ENCODE measurements at regions not wholly inside any gene's neighbourhood (a gene's known extent, or its start where the extent isn't known, plus 50 kb on each side); places are given as distances from the start of the nearest gene placed in this dataset.
A peak's percentile ranks its signal among the peaks of the same experiment; 100 is the strongest.

DNA sequence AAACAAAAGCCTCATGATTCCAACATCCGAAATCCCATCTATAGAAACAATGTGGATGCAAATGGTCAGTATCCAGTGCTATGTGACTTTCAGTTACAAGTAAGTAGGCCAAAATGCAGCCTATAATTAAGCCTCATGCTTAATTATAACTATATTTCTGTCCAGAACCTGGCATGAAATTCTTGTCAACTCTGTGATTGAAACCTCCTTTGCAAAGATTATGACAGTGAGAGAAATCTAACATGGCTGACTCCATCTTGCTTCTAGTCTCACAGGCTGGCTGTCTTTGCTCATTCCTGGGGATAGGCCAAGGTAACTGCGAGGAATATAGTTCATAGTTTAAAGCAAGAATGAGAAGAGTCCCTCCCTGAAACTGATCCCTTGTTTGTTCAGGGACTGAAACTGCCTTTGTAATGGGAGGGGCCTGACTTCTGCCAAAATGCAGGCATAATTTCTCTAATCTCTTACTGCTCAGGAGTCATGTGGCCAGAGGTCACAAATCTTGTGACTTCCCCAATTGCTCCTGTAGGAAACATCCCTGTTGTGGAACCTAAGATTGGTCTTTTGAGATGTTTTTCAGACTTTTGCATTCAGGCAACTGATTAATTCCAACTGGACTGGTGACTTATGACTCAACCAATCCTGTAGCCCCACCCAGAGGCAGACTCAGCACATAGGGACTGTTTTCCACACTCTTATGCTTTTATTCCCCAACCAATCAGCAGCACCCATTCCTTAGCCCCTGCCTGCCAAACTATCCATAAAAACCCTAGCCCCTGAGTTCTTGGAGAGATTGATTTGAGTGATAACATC is 84.5 kb upstream of the TLK1 start:
- no peak for TF ChIP-seq PAX5 (IDR thresholded peaks at IDR 0.05; ENCODE audit: insufficient read depth, low read length, severe bottlenecking)
- TF ChIP-seq SPI1 (IDR thresholded peaks at IDR 0.05; ENCODE audit: low read depth, low read length) = no peak
- no peak for TF ChIP-seq POU2F2 (IDR thresholded peaks at IDR 0.05; ENCODE audit: low read depth, low read length)
- no peak for TF ChIP-seq TAF1 (IDR thresholded peaks at IDR 0.05; ENCODE audit: low read depth, low read length)
- no peak for TF ChIP-seq POLR2A (IDR thresholded peaks at IDR 0.05; ENCODE audit: low read depth, low read length)
- TF ChIP-seq POLR2AphosphoS5 (IDR thresholded peaks at IDR 0.05; ENCODE audit: low read depth, low read length) = no peak
- FAIRE-seq (no peak), DNase-seq (ENCODE audit: insufficient read length, low spot score) (no peak)

DNA sequence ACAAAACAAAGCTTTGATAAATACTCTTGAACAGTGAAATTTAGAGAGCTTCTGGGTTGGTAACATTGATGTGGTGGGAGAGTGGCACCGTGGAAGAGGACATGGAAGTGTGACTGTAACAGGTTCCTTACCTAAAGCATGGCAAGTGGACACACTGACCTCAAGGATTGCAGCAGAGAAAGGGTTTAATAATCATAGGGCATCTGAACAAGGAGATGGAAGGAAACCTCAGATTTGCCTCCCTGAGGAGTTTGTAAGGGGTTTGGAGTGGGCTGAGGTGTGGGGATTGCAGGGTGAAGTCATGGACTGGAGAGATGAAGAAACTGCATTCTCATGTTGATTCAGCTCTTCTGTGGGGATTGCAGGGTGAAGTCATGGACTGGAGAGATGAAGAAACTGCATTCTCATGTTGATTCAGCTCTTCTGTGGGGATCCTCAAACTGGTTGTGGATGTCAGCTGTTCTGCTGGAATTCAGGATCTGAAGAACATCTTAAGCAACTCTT is 83.8 kb upstream of the TLK1 start:
- no peak for FAIRE-seq
- DNase-seq (ENCODE audit: insufficient read length, low spot score) = no peak
- TF ChIP-seq SPI1 (IDR thresholded peaks at IDR 0.05; ENCODE audit: low read depth, low read length) (no peak), TAF1 (IDR thresholded peaks at IDR 0.05; ENCODE audit: low read depth, low read length) (no peak), POU2F2 (IDR thresholded peaks at IDR 0.05; ENCODE audit: low read depth, low read length) (no peak), POLR2A (IDR thresholded peaks at IDR 0.05; ENCODE audit: low read depth, low read length) (no peak)

DNA sequence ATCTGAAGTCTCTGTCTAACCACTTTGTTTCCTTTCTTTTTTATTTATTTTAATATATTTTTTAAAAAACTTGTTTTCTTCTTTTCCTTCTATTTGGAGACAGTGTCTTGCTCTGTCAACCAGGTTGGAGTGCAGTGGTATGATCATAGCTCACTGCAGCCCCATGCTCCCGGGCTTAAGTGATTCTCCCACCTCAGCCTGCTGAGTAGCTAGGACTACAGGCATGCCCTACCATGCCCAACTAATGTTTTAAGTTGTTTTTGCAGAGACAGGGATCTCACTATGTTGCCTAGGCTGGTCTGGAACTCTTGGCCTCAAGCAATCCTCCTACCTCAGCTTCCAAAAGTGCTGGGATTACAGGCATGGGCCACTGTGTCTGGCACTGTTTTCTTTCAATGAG is 81.1 kb upstream of the TLK1 start:
- no peak for FAIRE-seq

DNA sequence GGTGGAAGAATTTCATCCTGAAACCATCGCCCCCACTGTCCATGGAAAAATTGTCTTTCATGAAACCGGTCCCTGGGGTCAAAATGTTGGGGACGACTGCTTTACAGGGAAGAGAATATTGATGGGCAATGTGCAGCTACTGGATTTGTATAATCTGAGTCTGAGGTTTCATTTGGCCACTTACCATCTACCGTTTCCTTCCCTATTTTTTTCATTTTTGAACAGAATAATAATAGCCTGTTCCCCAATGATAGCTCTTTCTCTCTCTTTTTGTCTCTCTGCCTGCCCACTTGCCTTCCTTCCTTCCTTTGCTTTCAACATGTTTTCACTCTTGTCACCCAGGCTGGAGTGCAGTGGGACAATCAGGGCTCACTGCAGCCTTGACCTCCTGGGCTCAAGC is 78.3 kb upstream of the TLK1 start:
- DNase-seq (ENCODE audit: insufficient read length, low spot score) = no peak
- TF ChIP-seq POLR2AphosphoS5 (IDR thresholded peaks at IDR 0.05; ENCODE audit: low read depth, low read length) = no peak
- TF ChIP-seq PAX5 (IDR thresholded peaks at IDR 0.05; ENCODE audit: insufficient read depth, low read length, severe bottlenecking) = no peak
- TF ChIP-seq SPI1 (IDR thresholded peaks at IDR 0.05; ENCODE audit: low read depth, low read length) = no peak
- no peak for TF ChIP-seq TAF1 (IDR thresholded peaks at IDR 0.05; ENCODE audit: low read depth, low read length)
- TF ChIP-seq POU2F2 (IDR thresholded peaks at IDR 0.05; ENCODE audit: low read depth, low read length) = no peak
- TF ChIP-seq POLR2A (IDR thresholded peaks at IDR 0.05; ENCODE audit: low read depth, low read length) = no peak
- FAIRE-seq = no peak

More for the DNA sequence above, 81.1 kb upstream of the TLK1 start:
- DNase-seq (ENCODE audit: insufficient read length, low spot score) = no peak
- no peak for TF ChIP-seq POLR2AphosphoS5 (IDR thresholded peaks at IDR 0.05; ENCODE audit: low read depth, low read length)
- TF ChIP-seq SPI1 (IDR thresholded peaks at IDR 0.05; ENCODE audit: low read depth, low read length) = no peak
- TF ChIP-seq POLR2A (IDR thresholded peaks at IDR 0.05; ENCODE audit: low read depth, low read length) = no peak

DNA sequence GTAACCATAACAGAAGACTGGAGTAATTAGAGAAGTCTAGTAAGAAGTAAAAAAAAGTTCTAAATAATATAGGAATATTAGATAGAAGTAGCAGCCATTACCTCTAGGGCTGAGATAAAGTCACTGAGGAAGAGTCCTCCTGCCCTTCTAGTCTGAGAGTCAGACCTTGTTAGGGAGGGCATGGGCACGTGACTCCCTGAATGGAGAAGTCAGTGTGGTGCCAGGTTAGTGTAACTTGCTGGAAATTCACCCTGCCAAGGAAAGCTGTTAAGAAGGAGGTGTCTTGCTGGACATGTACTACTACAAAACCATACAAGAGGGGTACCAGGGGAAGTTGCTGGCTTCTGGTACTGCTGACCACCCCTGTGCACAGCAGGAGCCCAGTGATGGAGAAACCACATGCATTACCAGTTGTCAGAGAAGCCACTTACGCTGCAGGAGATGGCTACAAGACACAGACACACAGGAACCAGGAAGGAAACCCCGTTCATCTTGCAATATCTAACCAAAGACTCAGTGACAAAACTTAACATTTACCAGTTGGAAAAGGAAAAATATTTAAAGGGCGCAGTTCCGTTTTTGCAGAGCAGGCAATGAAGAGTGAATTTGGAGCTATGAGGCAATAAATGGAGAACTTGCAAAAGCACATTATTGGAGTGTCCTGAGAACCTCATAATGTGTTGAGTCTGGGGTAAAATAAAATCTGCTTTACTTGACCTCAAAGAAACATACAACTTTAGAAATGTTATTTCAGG is 77.2 kb upstream of the TLK1 start:
- FAIRE-seq (peak; percentile 20), DNase-seq (ENCODE audit: insufficient read length, low spot score) (no peak)
- no peak for TF ChIP-seq POLR2AphosphoS5 (IDR thresholded peaks at IDR 0.05; ENCODE audit: low read depth, low read length)
- no peak for TF ChIP-seq POLR2A (IDR thresholded peaks at IDR 0.05; ENCODE audit: low read depth, low read length)
- TF ChIP-seq POU2F2 (IDR thresholded peaks at IDR 0.05; ENCODE audit: low read depth, low read length) = no peak
- no peak for TF ChIP-seq PAX5 (IDR thresholded peaks at IDR 0.05; ENCODE audit: insufficient read depth, low read length, severe bottlenecking)
- no peak for TF ChIP-seq SPI1 (IDR thresholded peaks at IDR 0.05; ENCODE audit: low read depth, low read length)
- TF ChIP-seq TAF1 (IDR thresholded peaks at IDR 0.05; ENCODE audit: low read depth, low read length) = no peak

DNA sequence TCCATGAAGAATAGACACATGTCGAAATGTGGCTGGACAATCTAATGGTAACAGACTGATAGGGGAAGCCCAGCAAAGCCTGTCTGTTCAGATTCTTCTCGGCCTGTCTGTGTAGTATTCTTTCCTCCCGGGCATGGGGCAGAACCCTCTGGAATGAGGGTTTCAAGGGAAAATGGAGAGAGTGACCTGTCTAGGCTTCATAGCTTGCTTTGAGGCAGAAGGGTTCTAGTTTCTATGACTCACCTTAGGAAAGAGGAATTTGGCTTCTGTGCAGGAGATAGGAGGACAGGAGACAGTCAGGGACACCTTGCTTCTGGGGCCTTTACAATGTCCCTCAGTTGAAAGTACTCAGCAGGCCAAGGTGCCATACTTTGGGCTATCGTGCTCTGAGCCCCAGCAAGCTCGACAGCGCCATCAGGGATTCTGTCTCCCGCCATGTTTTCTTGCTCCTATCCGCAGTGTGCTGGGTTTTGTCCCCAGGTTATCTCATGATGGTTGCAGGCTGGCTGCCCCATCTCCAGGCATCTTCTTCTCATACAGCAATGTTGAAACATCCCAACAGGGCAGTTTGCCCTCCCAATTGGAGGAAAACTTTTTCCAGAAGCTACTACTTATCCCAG is 74.7 kb upstream of the TLK1 start:
- DNase-seq (ENCODE audit: insufficient read length, low spot score) (no peak), FAIRE-seq (no peak)
- TF ChIP-seq SPI1 (IDR thresholded peaks at IDR 0.05; ENCODE audit: low read depth, low read length) (no peak), TAF1 (IDR thresholded peaks at IDR 0.05; ENCODE audit: low read depth, low read length) (no peak), POLR2AphosphoS5 (IDR thresholded peaks at IDR 0.05; ENCODE audit: low read depth, low read length) (no peak), POU2F2 (IDR thresholded peaks at IDR 0.05; ENCODE audit: low read depth, low read length) (no peak), POLR2A (IDR thresholded peaks at IDR 0.05; ENCODE audit: low read depth, low read length) (no peak), PAX5 (IDR thresholded peaks at IDR 0.05; ENCODE audit: insufficient read depth, low read length, severe bottlenecking) (no peak)

DNA sequence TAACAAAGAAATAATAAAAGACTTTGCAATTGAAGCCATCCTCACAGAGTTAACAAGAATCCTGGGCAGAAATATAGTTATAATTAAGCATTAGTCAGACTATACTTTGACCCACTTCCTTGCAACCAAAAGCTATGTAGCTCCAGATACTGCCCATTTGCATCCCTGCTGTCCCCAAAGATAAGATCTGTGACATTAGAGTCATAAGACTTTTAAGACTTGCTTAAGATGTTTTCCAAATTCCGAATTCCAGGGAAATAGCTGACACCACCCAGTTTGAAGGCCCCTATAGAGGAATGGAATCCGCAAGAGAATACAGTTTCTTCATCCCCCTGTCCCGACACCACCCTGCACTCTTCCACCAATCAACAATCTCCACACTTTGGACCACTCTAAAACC is 69.5 kb upstream of the TLK1 start:
- TF ChIP-seq PAX5 (IDR thresholded peaks at IDR 0.05; ENCODE audit: insufficient read depth, low read length, severe bottlenecking) (no peak), POLR2A (IDR thresholded peaks at IDR 0.05; ENCODE audit: low read depth, low read length) (no peak), POU2F2 (IDR thresholded peaks at IDR 0.05; ENCODE audit: low read depth, low read length) (no peak), POLR2AphosphoS5 (IDR thresholded peaks at IDR 0.05; ENCODE audit: low read depth, low read length) (no peak), SPI1 (IDR thresholded peaks at IDR 0.05; ENCODE audit: low read depth, low read length) (no peak), TAF1 (IDR thresholded peaks at IDR 0.05; ENCODE audit: low read depth, low read length) (no peak)
- FAIRE-seq = no peak
- no peak for DNase-seq (ENCODE audit: insufficient read length, low spot score)

DNA sequence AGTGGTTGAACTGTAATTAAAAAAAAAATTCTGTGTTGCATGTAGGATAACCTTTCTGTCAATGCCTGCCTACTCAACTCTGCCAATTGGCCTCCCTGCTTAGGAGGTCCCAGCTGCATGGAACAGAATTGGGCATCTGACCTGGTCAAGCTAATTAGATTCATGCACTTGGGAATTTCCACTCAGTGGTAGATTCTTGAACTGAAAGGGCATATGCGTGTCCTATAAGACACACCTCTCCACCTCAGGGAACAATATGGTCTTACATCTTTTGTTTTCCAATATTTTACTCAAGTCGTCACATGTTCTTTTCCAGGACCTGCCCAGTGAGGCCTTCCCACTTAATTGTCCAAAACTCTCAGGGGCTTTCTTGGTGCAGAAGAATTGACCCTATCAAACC is 68.1 kb upstream of the TLK1 start:
- DNase-seq (ENCODE audit: insufficient read length, low spot score) = no peak
- FAIRE-seq = peak; percentile 28
- TF ChIP-seq POU2F2 (IDR thresholded peaks at IDR 0.05; ENCODE audit: low read depth, low read length) = no peak
- no peak for TF ChIP-seq POLR2AphosphoS5 (IDR thresholded peaks at IDR 0.05; ENCODE audit: low read depth, low read length)
- no peak for TF ChIP-seq PAX5 (IDR thresholded peaks at IDR 0.05; ENCODE audit: insufficient read depth, low read length, severe bottlenecking)
- TF ChIP-seq SPI1 (IDR thresholded peaks at IDR 0.05; ENCODE audit: low read depth, low read length) = no peak
- no peak for TF ChIP-seq TAF1 (IDR thresholded peaks at IDR 0.05; ENCODE audit: low read depth, low read length)
- no peak for TF ChIP-seq POLR2A (IDR thresholded peaks at IDR 0.05; ENCODE audit: low read depth, low read length)

Measured in GM12891 (cell line).